HFFc6 (cell line): ENCODE measurements at regions not wholly inside any gene's neighbourhood (a gene's known extent, or its start where the extent isn't known, plus 50 kb on each side); places are given as distances from the start of the nearest gene placed in this dataset.

Experiments used
- DNase-seq: peaks from one replicate; pipeline ENCODE4 v3.0.0-alpha.2; 2018
- H3K27ac Mint-ChIP-seq: 2 replicates; pipeline ENCODE4 v1.8.0; 2020; ENCODE audit warnings: mild to moderate bottlenecking, mixed read lengths
- H3K27me3 Mint-ChIP-seq: 2 replicates; pipeline ENCODE4 v1.8.0; 2021; ENCODE audit warnings: mild to moderate bottlenecking, moderate library complexity, mixed read lengths; ENCODE audit not compliant: insufficient read depth
- H3K36me3 Mint-ChIP-seq: 2 replicates; pipeline ENCODE4 v1.8.0; 2021; ENCODE audit warnings: low read depth, mixed read lengths
- H3K4me1 Mint-ChIP-seq: 2 replicates; pipeline ENCODE4 v1.8.0; 2020; ENCODE audit warnings: low read depth, mixed read lengths
- H3K4me3 Mint-ChIP-seq: 2 replicates; pipeline ENCODE4 v1.8.0; 2020; ENCODE audit warnings: mild to moderate bottlenecking, moderate library complexity, mixed read lengths
- H3K9me3 Mint-ChIP-seq: 2 replicates; pipeline ENCODE4 v1.8.0; 2020; ENCODE audit warnings: mild to moderate bottlenecking, mixed read lengths
- CTCF ChIP-seq: fragments of 200-600 bp; sonication (generic); IDR thresholded peaks from 2 replicates; pipeline ENCODE4 v1.5.0; 2021; ENCODE audit warnings: antibody characterized with exemption, mild to moderate bottlenecking

GRCh38 chr2:188833331-188833730 lies 140.8 kb upstream of the COL3A1 start:
- no peak for DNase-seq
- Mint-ChIP-seq H3K9me3 (peaks cover 31% of the 10 kb centered on the region), H3K27ac (no peak overlapping the region), H3K36me3 (peaks cover 22% of the 10 kb centered on the region), H3K27me3 (no peaks in the 10 kb centered on the region; the same call in 1 of the 2 replicates), H3K4me1 (peaks cover 9% of the 10 kb centered on the region; the same call in 1 of the 2 replicates), H3K4me3 (no peak overlapping the region)
- no peak for TF ChIP-seq CTCF

GRCh38 chr2:188833799-188834198 lies 140.4 kb upstream of the COL3A1 start:
- no peak overlapping the region for H3K4me3 Mint-ChIP-seq
- H3K9me3 Mint-ChIP-seq = peaks cover 32% of the 10 kb centered on the region
- H3K4me1 Mint-ChIP-seq = peaks cover 9% of the 10 kb centered on the region; the same call in 1 of the 2 replicates
- peaks cover 27% of the 10 kb centered on the region for H3K36me3 Mint-ChIP-seq
- H3K27ac Mint-ChIP-seq = no peak overlapping the region
- H3K27me3 Mint-ChIP-seq = peaks cover 2% of the 10 kb centered on the region; the same call in 1 of the 2 replicates
- TF ChIP-seq CTCF = no peak
- no peak for DNase-seq

- no peak for TF ChIP-seq CTCF
- Mint-ChIP-seq H3K27ac (no peak overlapping the region), H3K9me3 (peaks cover 33% of the 10 kb centered on the region), H3K4me1 (peaks cover 9% of the 10 kb centered on the region; the same call in 1 of the 2 replicates), H3K36me3 (peaks cover 26% of the 10 kb centered on the region), H3K4me3 (no peak overlapping the region), H3K27me3 (peaks cover 2% of the 10 kb centered on the region; the same call in 1 of the 2 replicates)
- no peak for DNase-seq
Measured at GRCh38 chr2:188835006-188835405, 139.2 kb upstream of the COL3A1 start.

- Mint-ChIP-seq H3K4me3 (no peak overlapping the region), H3K36me3 (peaks cover 18% of the 10 kb centered on the region), H3K27ac (no peak overlapping the region), H3K27me3 (peaks cover 2% of the 10 kb centered on the region; the same call in 1 of the 2 replicates), H3K4me1 (peaks cover 9% of the 10 kb centered on the region; the same call in 1 of the 2 replicates), H3K9me3 (peaks cover 29% of the 10 kb centered on the region)
- no peak for TF ChIP-seq CTCF
- no peak for DNase-seq
Measured at GRCh38 chr2:188835821-188836220, 138.4 kb upstream of the COL3A1 start.

- no peaks in the 10 kb centered on the region; the same call in 1 of the 2 replicates for H3K9me3 Mint-ChIP-seq
- no peak for TF ChIP-seq CTCF
- no peak for DNase-seq
- H3K4me3 Mint-ChIP-seq = no peak overlapping the region
- H3K4me1 Mint-ChIP-seq = peaks cover 17% of the 10 kb centered on the region
- H3K36me3 Mint-ChIP-seq = peaks cover 4% of the 10 kb centered on the region; the same call in 1 of the 2 replicates
- no peaks in the 10 kb centered on the region for H3K27me3 Mint-ChIP-seq
- H3K27ac Mint-ChIP-seq = no peak overlapping the region
Measured at GRCh38 chr2:188845692-188846091, 128.5 kb upstream of the COL3A1 start.
